Osteoblast (primary cell): ENCODE measurements at regions not wholly inside any gene's neighbourhood (a gene's known extent, or its start where the extent isn't known, plus 50 kb on each side); places are given as distances from the start of the nearest gene placed in this dataset.

ENCODE experiments used
- DNase-seq: peaks from one replicate; pipeline ENCODE4 v3.0.0; 2011; ENCODE audit warnings: low spot score, mixed read lengths; ENCODE audit not compliant: insufficient read length; ENCODE audit errors: missing footprints
- H2AFZ ChIP-seq: 2 replicates; pipeline ENCODE4 v1.6.0; 2011; ENCODE audit warnings: mild to moderate bottlenecking, low read length
- H3K27ac ChIP-seq: 2 replicates; pipeline ENCODE4 v1.5.1; 2011; ENCODE audit warnings: mild to moderate bottlenecking, low read depth, low read length, moderate library complexity
- H3K27me3 ChIP-seq: 2 replicates; pipeline ENCODE4 v1.6.0; 2012; ENCODE audit warnings: mild to moderate bottlenecking, control low read depth, inconsistent platforms, low read length, moderate library complexity; ENCODE audit not compliant: insufficient read depth
- H3K36me3 ChIP-seq: 2 replicates; pipeline ENCODE4 v1.5.1; 2011; ENCODE audit warnings: mild to moderate bottlenecking, low read length, control low read depth, moderate library complexity; ENCODE audit not compliant: insufficient read depth
- H3K4me1 ChIP-seq: 2 replicates; pipeline ENCODE4 v1.5.1; 2011; ENCODE audit warnings: mild to moderate bottlenecking, low read length, control low read depth, moderate library complexity; ENCODE audit not compliant: insufficient read depth
- H3K4me2 ChIP-seq: 2 replicates; pipeline ENCODE4 v1.6.0; 2011; ENCODE audit warnings: mild to moderate bottlenecking, low read length; ENCODE audit not compliant: insufficient read depth
- H3K4me3 ChIP-seq: fragments of 200-600 bp; sonication (generic); 3 replicates; pipeline ENCODE4 v1.5.1; 2012; ENCODE audit warnings: mild to moderate bottlenecking, low read length, inconsistent platforms; ENCODE audit not compliant: insufficient read depth
- H3K79me2 ChIP-seq: 2 replicates; pipeline ENCODE4 v1.6.0; 2012; ENCODE audit warnings: mild to moderate bottlenecking, low read length, control low read depth, inconsistent platforms; ENCODE audit not compliant: insufficient read depth
- H3K9me3 ChIP-seq: 2 replicates; pipeline ENCODE4 v1.5.1; 2011; ENCODE audit warnings: low read depth, low read length, control low read depth
- H4K20me1 ChIP-seq: 2 replicates; pipeline ENCODE4 v1.6.0; 2012; ENCODE audit warnings: mild to moderate bottlenecking, low read length, control low read depth; ENCODE audit not compliant: insufficient read depth
- CTCF ChIP-seq: IDR thresholded peaks from 2 replicates; pipeline ENCODE4 v1.5.1; 2011; ENCODE audit warnings: mild to moderate bottlenecking, low read depth, low read length, moderate library complexity; ENCODE audit errors: extremely low read depth

GRCh38 chr1:218715961-218716669, 371.0 kb downstream of the TGFB2 start:
- Histone ChIP-seq H2AFZ (no peak overlapping the region), H3K9me3 (no peaks in the 10 kb centered on the region), H3K27me3 (no peaks in the 10 kb centered on the region), H3K4me3 (no peak overlapping the region), H4K20me1 (no peaks in the 10 kb centered on the region), H3K79me2 (no peaks in the 10 kb centered on the region), H3K4me1 (peaks cover 39% of the 10 kb centered on the region), H3K27ac (no peak overlapping the region), H3K36me3 (no peaks in the 10 kb centered on the region), H3K4me2 (no peak overlapping the region)
- no peak for TF ChIP-seq CTCF
- no peak for DNase-seq

GRCh38 chr1:218717575-218717974, 372.4 kb downstream of the TGFB2 start:
- Histone ChIP-seq H3K27me3 (no peaks in the 10 kb centered on the region), H4K20me1 (no peaks in the 10 kb centered on the region), H3K9me3 (no peaks in the 10 kb centered on the region), H3K4me1 (peaks cover 26% of the 10 kb centered on the region), H3K36me3 (no peaks in the 10 kb centered on the region), H3K4me3 (no peak overlapping the region), H3K27ac (peak overlapping the region; percentile 77), H3K79me2 (no peaks in the 10 kb centered on the region), H2AFZ (no peak overlapping the region), H3K4me2 (peak overlapping the region; percentile 44)
- TF ChIP-seq CTCF = no peak
- DNase-seq = no peak

GRCh38 chr1:218718206-218718605, 373.1 kb downstream of the TGFB2 start:
- no peaks in the 10 kb centered on the region for H3K79me2 ChIP-seq
- H3K36me3 ChIP-seq = no peaks in the 10 kb centered on the region
- no peaks in the 10 kb centered on the region for H3K27me3 ChIP-seq
- H3K9me3 ChIP-seq = no peaks in the 10 kb centered on the region
- H4K20me1 ChIP-seq = no peaks in the 10 kb centered on the region
- TF ChIP-seq CTCF = no peak
- peaks cover 26% of the 10 kb centered on the region for H3K4me1 ChIP-seq
- H3K4me3 ChIP-seq = no peak overlapping the region
- DNase-seq = no peak
- peak overlapping the region; percentile 44 for H3K4me2 ChIP-seq
- no peak overlapping the region for H2AFZ ChIP-seq
- H3K27ac ChIP-seq = peak overlapping the region; percentile 77

GRCh38 chr1:218718977-218719376, 373.8 kb downstream of the TGFB2 start:
- peak; percentile 50 for DNase-seq

More at GRCh38 chr1:218718977-218719376, 373.8 kb downstream of the TGFB2 start:
- Histone ChIP-seq H3K36me3 (no peaks in the 10 kb centered on the region), H2AFZ (no peak overlapping the region), H3K4me3 (no peak overlapping the region), H3K27me3 (no peaks in the 10 kb centered on the region), H3K4me2 (no peak overlapping the region), H3K27ac (peak overlapping the region; percentile 77), H3K9me3 (no peaks in the 10 kb centered on the region), H4K20me1 (no peaks in the 10 kb centered on the region), H3K79me2 (no peaks in the 10 kb centered on the region), H3K4me1 (peaks cover 26% of the 10 kb centered on the region)
- no peak for TF ChIP-seq CTCF
